Activated naive CD4-positive, alpha-beta T cell treated with anti-CD3 and anti-CD28 coated beads, Interleukin-2, amount 50 U/mL, for 24 hours (primary cell): ENCODE measurements at regions not wholly inside any gene's neighbourhood (a gene's known extent, or its start where the extent isn't known, plus 50 kb on each side); places are given as distances from the start of the nearest gene placed in this dataset.

ENCODE experiments used
- H3K27ac Mint-ChIP-seq: one replicate; pipeline ENCODE4 v1.8.0; 2021; ENCODE audit warnings: mild to moderate bottlenecking, mixed read lengths
- H3K27me3 Mint-ChIP-seq: one replicate; pipeline ENCODE4 v1.8.0; 2021; ENCODE audit warnings: mixed read lengths
- H3K36me3 Mint-ChIP-seq: one replicate; pipeline ENCODE4 v1.8.0; 2021; ENCODE audit warnings: mixed read lengths
- H3K4me1 Mint-ChIP-seq: one replicate; pipeline ENCODE4 v1.8.0; 2021; ENCODE audit warnings: mixed read lengths
- H3K4me3 Mint-ChIP-seq: one replicate; pipeline ENCODE4 v1.8.0; 2021; ENCODE audit warnings: mild to moderate bottlenecking, mixed read lengths
- H3K9me3 Mint-ChIP-seq: one replicate; pipeline ENCODE4 v1.8.0; 2021; ENCODE audit warnings: mixed read lengths

GRCh38 chr12:102602521-102602920 is 122.2 kb upstream of the IGF1 start:
- Mint-ChIP-seq H3K36me3 (no peaks in the 10 kb centered on the region), H3K27me3 (no peaks in the 10 kb centered on the region), H3K4me3 (no peak overlapping the region), H3K4me1 (no peaks in the 10 kb centered on the region), H3K9me3 (no peaks in the 10 kb centered on the region), H3K27ac (no peak overlapping the region)

- Mint-ChIP-seq H3K9me3 (no peaks in the 10 kb centered on the region), H3K27me3 (no peaks in the 10 kb centered on the region), H3K36me3 (no peaks in the 10 kb centered on the region), H3K4me3 (no peak overlapping the region), H3K27ac (no peak overlapping the region), H3K4me1 (no peaks in the 10 kb centered on the region)
Observed at GRCh38 chr12:102601621-102602020, 121.3 kb upstream of the IGF1 start.

- Mint-ChIP-seq H3K27ac (no peak overlapping the region), H3K27me3 (peaks cover 2% of the 10 kb centered on the region), H3K36me3 (no peaks in the 10 kb centered on the region), H3K4me3 (no peak overlapping the region), H3K9me3 (no peaks in the 10 kb centered on the region), H3K4me1 (no peaks in the 10 kb centered on the region)
Observed at GRCh38 chr12:102596687-102597086, 116.3 kb upstream of the IGF1 start.

GRCh38 chr12:102596031-102596430 is 115.7 kb upstream of the IGF1 start:
- Mint-ChIP-seq H3K36me3 (no peaks in the 10 kb centered on the region), H3K4me1 (no peaks in the 10 kb centered on the region), H3K27me3 (peaks cover 2% of the 10 kb centered on the region), H3K27ac (no peak overlapping the region), H3K4me3 (no peak overlapping the region), H3K9me3 (no peaks in the 10 kb centered on the region)

- H3K36me3 Mint-ChIP-seq: no peaks in the 10 kb centered on the region
- peaks cover 2% of the 10 kb centered on the region for H3K27me3 Mint-ChIP-seq
- no peak overlapping the region for H3K4me3 Mint-ChIP-seq
- H3K27ac Mint-ChIP-seq: no peak overlapping the region
- no peaks in the 10 kb centered on the region for H3K4me1 Mint-ChIP-seq
- no peaks in the 10 kb centered on the region for H3K9me3 Mint-ChIP-seq
Observed at GRCh38 chr12:102595315-102595714, 115.0 kb upstream of the IGF1 start.

GRCh38 chr12:102593134-102593533 is 112.8 kb upstream of the IGF1 start:
- Mint-ChIP-seq H3K27ac (no peak overlapping the region), H3K4me3 (no peak overlapping the region)

GRCh38 chr12:102592134-102592533 is 111.8 kb upstream of the IGF1 start:
- Mint-ChIP-seq H3K4me3 (no peak overlapping the region), H3K27ac (no peak overlapping the region), H3K36me3 (no peaks in the 10 kb centered on the region), H3K4me1 (no peaks in the 10 kb centered on the region), H3K27me3 (peaks cover 2% of the 10 kb centered on the region), H3K9me3 (no peaks in the 10 kb centered on the region)

More at GRCh38 chr12:102593134-102593533, 112.8 kb upstream of the IGF1 start:
- Mint-ChIP-seq H3K4me1 (no peaks in the 10 kb centered on the region), H3K36me3 (no peaks in the 10 kb centered on the region), H3K9me3 (no peaks in the 10 kb centered on the region), H3K27me3 (peaks cover 2% of the 10 kb centered on the region)

GRCh38 chr12:102573237-102573636 is 92.9 kb upstream of the IGF1 start:
- no peaks in the 10 kb centered on the region for H3K4me1 Mint-ChIP-seq
- no peaks in the 10 kb centered on the region for H3K27me3 Mint-ChIP-seq
- no peak overlapping the region for H3K4me3 Mint-ChIP-seq
- H3K27ac Mint-ChIP-seq: no peak overlapping the region
- no peaks in the 10 kb centered on the region for H3K36me3 Mint-ChIP-seq
- no peaks in the 10 kb centered on the region for H3K9me3 Mint-ChIP-seq

- Mint-ChIP-seq H3K27ac (no peak overlapping the region), H3K27me3 (no peaks in the 10 kb centered on the region), H3K9me3 (no peaks in the 10 kb centered on the region), H3K4me1 (no peaks in the 10 kb centered on the region), H3K4me3 (no peak overlapping the region), H3K36me3 (no peaks in the 10 kb centered on the region)
Observed at GRCh38 chr12:102571889-102572288, 91.5 kb upstream of the IGF1 start.

- Mint-ChIP-seq H3K27me3 (no peaks in the 10 kb centered on the region), H3K27ac (no peak overlapping the region), H3K9me3 (peaks cover 7% of the 10 kb centered on the region), H3K4me3 (no peak overlapping the region), H3K4me1 (no peaks in the 10 kb centered on the region), H3K36me3 (no peaks in the 10 kb centered on the region)
Observed at GRCh38 chr12:102570256-102570655, 89.9 kb upstream of the IGF1 start.

- Mint-ChIP-seq H3K27me3 (no peaks in the 10 kb centered on the region), H3K36me3 (no peaks in the 10 kb centered on the region), H3K27ac (no peak overlapping the region), H3K4me1 (no peaks in the 10 kb centered on the region), H3K4me3 (no peak overlapping the region), H3K9me3 (peaks cover 9% of the 10 kb centered on the region)
Observed at GRCh38 chr12:102569803-102570202, 89.4 kb upstream of the IGF1 start.

- H3K9me3 Mint-ChIP-seq: peaks cover 9% of the 10 kb centered on the region
- no peak overlapping the region for H3K4me3 Mint-ChIP-seq
- H3K27me3 Mint-ChIP-seq: no peaks in the 10 kb centered on the region
- H3K36me3 Mint-ChIP-seq: no peaks in the 10 kb centered on the region
- H3K27ac Mint-ChIP-seq: no peak overlapping the region
- no peaks in the 10 kb centered on the region for H3K4me1 Mint-ChIP-seq
Observed at GRCh38 chr12:102568276-102568675, 87.9 kb upstream of the IGF1 start.

- H3K36me3 Mint-ChIP-seq: no peaks in the 10 kb centered on the region
- H3K9me3 Mint-ChIP-seq: peaks cover 9% of the 10 kb centered on the region
- no peaks in the 10 kb centered on the region for H3K4me1 Mint-ChIP-seq
- H3K27ac Mint-ChIP-seq: no peak overlapping the region
- no peak overlapping the region for H3K4me3 Mint-ChIP-seq
- H3K27me3 Mint-ChIP-seq: peaks cover 2% of the 10 kb centered on the region
Observed at GRCh38 chr12:102567031-102567985, 86.9 kb upstream of the IGF1 start.

GRCh38 chr12:102565555-102565954 is 85.2 kb upstream of the IGF1 start:
- Mint-ChIP-seq H3K36me3 (no peaks in the 10 kb centered on the region), H3K27me3 (peaks cover 2% of the 10 kb centered on the region), H3K27ac (no peak overlapping the region), H3K4me3 (no peak overlapping the region), H3K9me3 (peaks cover 9% of the 10 kb centered on the region), H3K4me1 (no peaks in the 10 kb centered on the region)

GRCh38 chr12:102564026-102564425 is 83.7 kb upstream of the IGF1 start:
- H3K4me1 Mint-ChIP-seq: no peaks in the 10 kb centered on the region
- peaks cover 13% of the 10 kb centered on the region for H3K9me3 Mint-ChIP-seq
- H3K27me3 Mint-ChIP-seq: peaks cover 11% of the 10 kb centered on the region
- H3K36me3 Mint-ChIP-seq: no peaks in the 10 kb centered on the region
- H3K27ac Mint-ChIP-seq: no peak overlapping the region
- H3K4me3 Mint-ChIP-seq: no peak overlapping the region

- Mint-ChIP-seq H3K36me3 (no peaks in the 10 kb centered on the region), H3K4me3 (no peak overlapping the region), H3K27me3 (peaks cover 12% of the 10 kb centered on the region), H3K27ac (no peak overlapping the region), H3K9me3 (peaks cover 13% of the 10 kb centered on the region), H3K4me1 (no peaks in the 10 kb centered on the region)
Observed at GRCh38 chr12:102562836-102563425, 82.6 kb upstream of the IGF1 start.
